DOHH2 (cell line): ENCODE measurements at regions not wholly inside any gene's neighbourhood (a gene's known extent, or its start where the extent isn't known, plus 50 kb on each side); places are given as distances from the start of the nearest gene placed in this dataset.
"Not testable (repeated sequence)": the region's sequence is repeated elsewhere in the genome, so short reads cannot be mapped to it uniquely, and the experiment has no call there.

Source experiments
- EZH2phosphoT487 ChIP-seq: fragments of 200-600 bp; sonication (generic); IDR thresholded peaks from 2 replicates; pipeline ENCODE4 v1.6.1; 2017; ENCODE audit warnings: borderline replicate concordance, mild to moderate bottlenecking, antibody characterized with exemption, low read length, moderate library complexity, mixed read lengths
- TF ChIP-seq, protein P1 (sequence below): fragments of 200-600 bp; sonication (generic); IDR thresholded peaks from one replicate; pipeline ENCODE4 v1.5.1; 2014; ENCODE audit warnings: antibody characterized with exemption, mild to moderate bottlenecking, low read depth, low read length; ENCODE audit not compliant: poor library complexity, severe bottlenecking

DNA sequence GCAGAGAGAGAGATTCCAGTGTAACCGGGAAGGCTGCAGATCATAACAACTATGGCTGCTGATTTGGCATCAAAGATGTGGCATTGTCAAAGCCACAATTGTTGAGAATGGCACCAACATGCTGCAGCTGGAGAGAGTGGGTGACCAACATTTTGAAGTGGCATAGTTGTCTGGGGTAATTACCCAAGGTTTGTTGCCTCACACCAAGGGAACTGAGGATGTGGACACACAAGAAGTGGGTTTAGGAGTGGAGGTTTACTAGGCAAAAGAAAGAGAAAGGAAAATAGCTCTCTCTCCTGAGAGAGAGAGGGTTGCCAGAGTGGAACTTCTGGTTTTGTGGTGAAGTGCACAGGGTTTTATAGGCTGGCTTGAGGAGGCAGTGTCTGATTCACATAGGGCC, 126.6 kb downstream of the FAM72C start:
- TF ChIP-seq, protein P1, sequence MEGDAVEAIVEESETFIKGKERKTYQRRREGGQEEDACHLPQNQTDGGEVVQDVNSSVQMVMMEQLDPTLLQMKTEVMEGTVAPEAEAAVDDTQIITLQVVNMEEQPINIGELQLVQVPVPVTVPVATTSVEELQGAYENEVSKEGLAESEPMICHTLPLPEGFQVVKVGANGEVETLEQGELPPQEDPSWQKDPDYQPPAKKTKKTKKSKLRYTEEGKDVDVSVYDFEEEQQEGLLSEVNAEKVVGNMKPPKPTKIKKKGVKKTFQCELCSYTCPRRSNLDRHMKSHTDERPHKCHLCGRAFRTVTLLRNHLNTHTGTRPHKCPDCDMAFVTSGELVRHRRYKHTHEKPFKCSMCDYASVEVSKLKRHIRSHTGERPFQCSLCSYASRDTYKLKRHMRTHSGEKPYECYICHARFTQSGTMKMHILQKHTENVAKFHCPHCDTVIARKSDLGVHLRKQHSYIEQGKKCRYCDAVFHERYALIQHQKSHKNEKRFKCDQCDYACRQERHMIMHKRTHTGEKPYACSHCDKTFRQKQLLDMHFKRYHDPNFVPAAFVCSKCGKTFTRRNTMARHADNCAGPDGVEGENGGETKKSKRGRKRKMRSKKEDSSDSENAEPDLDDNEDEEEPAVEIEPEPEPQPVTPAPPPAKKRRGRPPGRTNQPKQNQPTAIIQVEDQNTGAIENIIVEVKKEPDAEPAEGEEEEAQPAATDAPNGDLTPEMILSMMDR = not testable (repeated sequence)
- TF ChIP-seq EZH2phosphoT487 = not testable (repeated sequence)
